Suppressor macrophage treated with lipopolysaccharide for 4 hours (primary cell): ENCODE measurements at regions not wholly inside any gene's neighbourhood (a gene's known extent, or its start where the extent isn't known, plus 50 kb on each side); places are given as distances from the start of the nearest gene placed in this dataset.
"Not testable (repeated sequence)": the region's sequence is repeated elsewhere in the genome, so short reads cannot be mapped to it uniquely, and the experiment has no call there.

Experiments
- DNase-seq: peaks from one replicate; pipeline ENCODE4 v3.0.0-alpha.2; 2020

DNA sequence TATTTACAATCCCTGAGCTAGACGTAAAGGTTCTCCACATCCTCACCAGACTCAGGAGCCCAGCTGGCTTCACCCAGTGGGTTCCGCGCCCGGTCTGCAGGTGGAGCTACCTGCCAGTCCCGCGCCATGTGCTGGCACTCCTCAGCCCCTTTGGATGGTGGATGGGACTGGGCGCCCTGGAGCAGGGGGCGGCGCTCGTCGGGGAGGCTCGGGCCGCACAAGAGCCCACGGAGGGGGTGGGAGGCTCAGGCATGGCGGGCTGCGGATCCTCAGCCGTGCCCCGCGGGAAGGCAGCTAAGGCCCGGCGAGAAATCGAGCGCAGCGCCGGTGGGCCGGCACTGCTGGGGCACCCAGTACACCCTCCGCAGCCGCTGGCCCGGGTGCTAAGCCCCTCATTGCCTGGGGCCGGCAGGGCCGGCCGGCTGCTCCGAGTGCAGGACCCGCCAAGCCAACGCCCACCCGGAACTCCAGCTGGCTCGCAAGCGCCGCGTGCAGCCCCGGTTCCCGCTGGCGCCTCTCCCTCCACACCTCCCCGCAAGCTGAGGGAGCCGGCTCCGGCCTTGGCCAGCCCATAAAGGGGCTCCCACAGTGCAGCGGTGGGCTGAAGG, 448.3 kb downstream of the COL11A1 start:
- DNase-seq: not testable (repeated sequence)

DNA sequence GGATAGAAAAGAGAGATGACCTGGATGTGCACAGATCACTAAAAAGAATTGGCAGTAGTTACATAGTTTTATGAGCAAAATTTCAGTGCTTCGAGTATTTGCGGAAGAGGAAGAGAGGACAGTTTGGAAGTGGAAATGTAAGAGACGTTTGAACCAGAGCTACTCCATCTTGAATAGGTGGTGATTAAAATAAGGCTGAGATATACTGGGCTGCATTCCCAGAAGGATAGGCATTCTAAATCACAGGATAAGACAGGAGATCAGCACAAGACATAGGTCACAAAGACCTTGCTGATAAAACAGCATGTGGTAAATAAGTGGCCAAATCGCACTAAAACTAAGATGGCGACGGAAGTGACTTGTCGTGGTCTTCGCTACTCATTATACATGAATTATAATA, 453.3 kb downstream of the COL11A1 start:
- DNase-seq: no peak

DNA sequence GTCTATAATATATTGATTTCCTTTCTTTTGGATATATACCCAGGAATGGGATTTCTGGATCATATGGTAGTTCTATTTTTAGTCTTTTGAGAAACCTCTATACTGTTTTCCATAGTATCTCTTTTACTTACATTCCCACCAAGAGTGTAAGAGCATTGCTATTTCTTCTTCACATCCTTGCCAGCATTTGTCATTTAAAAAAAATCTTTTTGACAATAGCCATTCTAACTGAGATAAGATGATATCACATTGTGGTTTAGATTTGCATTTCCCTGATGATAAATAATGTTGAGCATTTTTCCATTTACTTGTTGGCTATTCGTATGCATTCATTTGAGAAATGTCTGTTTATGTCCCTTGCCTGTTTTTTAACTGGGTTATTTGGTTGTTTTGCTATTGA, 467.4 kb downstream of the COL11A1 start:
- no peak for DNase-seq

DNA sequence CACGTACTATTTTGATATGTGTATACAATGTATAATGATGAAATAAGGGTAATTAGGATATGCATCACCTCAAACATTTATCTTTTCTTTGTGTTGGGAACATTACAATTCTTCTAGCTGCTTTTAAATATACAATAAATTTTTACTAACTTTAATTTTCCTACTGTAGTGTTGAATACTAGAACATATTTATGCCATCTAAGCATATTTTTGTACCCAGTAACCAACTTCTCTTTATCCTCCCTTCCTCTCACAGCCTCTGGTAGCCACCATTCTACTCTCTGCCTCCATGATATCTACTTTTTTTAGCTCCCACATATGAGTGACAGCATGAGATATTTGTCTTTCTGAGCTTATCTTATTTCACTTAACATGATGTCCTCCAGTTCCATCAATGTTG, 468.0 kb downstream of the COL11A1 start:
- DNase-seq: no peak

DNA sequence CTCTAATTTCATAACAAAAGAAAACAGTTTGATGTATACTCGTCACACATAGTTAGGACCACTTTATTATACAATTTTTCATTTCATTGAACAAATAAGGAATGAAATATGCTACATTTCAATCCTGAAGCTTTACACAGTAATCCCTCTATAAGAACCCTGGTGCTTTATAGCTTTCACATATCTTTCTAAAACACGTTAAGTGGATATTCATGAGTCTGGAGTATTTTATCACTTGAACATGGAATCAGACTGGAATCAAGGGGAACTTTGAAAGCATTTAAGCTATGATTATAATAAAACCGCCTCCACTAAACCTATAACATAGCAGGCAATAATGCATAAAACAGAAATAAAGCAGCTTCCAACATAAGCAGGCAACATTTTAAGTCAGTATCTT, 476.6 kb downstream of the COL11A1 start:
- no peak for DNase-seq

DNA sequence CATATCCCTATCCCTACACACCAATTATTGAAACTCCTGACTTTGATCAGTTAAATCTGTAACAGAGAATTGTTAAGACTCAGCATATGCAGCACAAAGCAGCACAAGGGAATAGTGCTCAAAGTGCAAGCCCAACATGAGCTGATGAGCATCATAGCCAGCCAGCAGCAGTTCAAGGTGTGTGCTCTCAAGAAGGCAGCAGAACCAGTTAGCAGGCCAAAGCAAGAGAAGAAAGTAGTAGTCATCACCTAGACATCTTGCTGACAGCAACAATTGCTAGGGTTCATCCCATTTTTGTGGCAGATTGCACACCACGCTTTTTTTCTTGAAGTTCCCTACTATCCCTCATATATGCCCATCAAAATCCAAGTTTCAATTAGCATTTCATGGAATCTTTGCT, 478.3 kb downstream of the COL11A1 start:
- DNase-seq: no peak

DNA sequence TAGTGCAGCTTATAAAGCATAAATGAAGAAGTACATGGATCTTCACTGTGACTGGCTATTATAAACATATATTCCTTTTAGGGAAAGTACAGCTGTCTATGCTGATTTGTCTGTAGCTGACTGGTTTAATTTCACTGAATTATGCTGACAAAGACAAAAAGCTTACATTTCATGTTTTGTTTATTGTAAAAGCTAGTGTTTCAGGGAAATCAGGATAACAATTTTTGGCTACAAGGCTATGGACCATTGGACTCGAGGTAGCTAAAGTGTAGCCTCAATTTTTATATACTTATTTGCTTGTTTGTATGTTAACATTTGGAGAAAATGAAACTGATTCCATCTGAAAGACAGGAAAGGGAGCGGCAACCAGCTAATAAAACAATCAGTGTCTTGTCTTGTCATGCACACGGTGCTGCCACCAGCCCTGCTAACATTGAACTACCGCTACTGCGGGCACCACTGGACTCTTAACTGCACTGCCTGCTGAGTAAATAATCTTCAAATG, 480.2 kb downstream of the COL11A1 start:
- DNase-seq: no peak

DNA sequence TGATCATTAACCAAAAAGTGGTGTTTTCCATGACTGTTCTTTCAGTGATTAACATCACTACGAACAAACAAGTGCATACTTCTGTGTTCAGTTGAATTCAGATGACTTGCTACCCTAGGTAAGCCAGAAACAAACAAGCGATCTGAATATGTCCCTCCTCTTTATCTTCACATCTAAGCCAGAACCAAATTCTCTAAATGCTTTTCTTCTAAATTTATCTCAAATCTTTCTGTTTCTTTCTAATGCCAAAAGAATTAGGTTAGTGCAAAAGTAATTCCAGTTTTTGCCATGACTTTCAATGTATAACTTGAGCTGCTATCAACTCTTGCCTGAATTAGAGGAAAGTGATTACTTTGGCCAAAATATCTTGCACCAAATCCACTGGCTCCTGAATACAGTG, 481.2 kb downstream of the COL11A1 start:
- no peak for DNase-seq

DNA sequence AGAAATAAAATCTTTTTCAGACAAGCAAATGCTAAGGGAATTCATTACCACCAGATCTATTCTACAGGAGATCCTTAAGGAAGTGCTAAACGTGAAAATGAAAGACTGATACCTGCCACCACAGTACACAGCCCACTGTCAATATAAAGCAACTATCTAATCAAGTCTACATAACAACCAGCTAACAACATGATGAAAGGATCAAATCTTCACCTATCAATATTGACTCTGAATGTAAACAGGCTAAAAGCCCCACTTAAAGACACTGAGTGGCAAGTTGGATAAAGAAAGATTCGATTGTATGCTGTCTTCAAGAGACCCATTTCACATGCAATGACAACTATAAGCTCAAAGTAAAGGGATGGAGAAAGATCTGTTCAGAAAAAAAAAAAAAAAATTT, 492.4 kb downstream of the COL11A1 start:
- no peak for DNase-seq

DNA sequence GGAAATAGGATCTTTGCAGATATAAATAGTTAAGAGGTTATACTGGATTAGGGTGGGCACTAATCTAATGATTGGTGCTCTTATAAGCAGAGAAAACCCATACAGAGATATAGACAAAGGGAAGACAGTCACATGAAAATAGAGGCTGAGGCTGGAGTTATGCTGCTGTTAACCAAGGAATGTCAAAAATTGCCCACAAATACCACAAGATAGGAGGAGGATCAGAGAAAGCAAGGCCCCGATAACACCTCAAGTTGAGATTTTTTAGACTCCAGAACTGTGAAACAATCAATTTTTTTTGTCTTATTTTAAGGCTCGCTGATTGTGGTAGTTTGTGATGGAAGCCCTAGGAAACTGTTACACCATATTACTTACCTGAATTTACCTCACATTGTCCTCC, 513.2 kb downstream of the COL11A1 start:
- DNase-seq: no peak

DNA sequence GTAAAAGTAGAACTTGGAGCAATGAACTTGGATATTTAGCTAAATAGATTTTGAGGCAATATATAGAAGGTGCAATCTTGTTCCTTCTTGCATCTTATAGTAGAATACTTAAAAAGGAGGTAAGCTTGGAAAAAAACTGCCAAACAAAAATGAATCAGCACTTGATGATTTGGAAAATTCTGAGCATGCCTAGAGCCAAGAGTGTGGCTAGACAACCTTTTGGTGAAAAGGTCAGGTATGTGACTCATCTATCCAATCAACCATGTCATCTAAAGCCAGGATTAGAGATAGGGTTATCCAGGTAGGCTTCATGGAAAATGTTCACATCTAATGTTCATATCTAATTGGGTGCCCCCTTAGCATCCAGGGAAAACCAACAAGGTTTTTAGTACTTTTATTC, 515.0 kb downstream of the COL11A1 start:
- DNase-seq: no peak

DNA sequence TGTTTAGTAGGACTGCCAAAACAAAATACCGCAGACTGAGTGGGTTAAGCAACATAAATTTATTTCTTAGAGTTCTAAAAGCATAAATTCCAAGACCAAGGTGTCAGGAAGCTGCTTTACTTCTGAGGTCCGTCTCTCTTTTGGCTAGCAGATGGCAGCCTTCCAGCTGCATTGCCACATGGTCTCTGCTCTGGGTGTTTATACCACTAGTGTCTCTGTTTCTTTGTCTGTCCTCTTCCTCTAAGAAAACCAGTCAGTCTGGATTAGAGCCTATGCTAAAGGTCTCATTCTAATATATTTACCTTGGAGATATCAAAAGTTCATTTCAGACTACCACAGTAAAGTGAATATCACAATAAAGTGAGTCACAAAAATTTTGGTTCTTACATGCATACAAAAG, 519.8 kb downstream of the COL11A1 start:
- no peak for DNase-seq

DNA sequence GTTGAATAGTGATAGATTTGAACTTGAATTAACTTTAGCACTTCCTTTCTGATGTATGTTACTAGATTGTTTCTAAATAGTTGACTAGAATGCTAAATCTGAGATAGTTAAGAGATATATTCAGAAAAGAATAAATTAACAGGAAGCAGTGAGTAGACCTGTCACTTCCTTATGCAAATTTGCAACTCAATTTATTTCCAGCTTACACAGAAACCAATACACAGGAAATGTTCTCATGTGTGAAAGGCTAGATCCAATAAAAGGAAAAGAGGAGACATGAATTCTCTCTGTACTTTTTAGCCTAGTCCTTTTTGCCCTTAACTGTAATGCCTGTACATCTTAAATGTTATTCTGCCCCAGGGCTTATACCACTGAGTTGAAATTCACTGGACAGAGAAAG, 522.3 kb downstream of the COL11A1 start:
- no peak for DNase-seq

DNA sequence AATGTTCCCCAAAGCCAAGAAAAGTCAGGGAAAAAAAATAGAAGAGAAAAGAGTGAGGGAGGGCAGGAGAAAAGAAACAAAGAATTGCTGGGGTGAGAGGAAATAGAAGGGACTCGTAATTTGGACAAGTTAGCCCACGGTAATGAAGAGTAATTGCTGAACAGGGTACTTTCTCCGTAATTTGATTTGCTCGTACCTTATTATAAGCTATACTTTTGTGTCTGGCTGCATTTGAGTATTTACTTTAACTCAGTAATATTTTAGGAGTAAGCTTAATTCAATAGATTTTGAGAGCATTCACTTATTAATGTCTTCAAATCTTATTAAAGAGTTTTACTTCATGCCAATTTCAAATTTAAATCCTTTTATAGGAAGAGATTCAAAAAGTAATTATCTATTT, 527.5 kb downstream of the COL11A1 start:
- no peak for DNase-seq

DNA sequence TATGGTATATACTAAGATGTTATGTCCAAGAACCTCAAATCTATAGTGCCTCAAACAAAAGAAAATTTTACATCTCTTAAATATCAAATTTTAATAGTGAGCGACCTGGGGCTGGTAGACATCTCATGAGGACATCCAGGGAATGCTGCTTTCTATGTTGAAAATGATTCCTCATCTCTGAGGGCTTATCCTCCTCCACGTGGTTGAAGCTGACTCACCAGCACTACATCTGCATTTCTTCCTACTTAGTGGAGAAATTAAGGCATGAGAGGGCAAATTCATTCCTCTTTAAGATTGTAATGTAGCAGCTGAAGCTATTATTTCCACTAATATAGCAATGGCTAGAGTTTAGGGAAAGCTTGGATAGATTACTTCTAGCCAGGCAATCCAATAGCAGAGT, 529.5 kb downstream of the COL11A1 start:
- no peak for DNase-seq

DNA sequence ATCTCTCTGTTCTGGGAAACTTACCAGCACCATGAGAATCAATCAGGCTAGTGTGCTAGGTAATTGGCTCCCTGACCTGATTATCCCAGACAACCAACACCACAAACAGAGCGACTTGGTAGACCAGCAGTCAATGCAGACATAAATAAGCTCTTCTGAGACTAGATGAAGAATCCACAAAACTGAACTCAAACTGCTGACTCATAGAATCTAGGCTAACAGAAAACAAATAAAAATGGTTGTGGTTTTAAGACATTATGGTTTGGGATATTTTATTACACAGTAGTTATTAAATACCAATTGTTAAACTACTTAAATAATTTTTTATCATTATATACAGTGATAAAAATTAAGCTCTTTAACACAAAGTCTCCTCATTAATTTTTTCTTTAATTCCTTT, 535.7 kb downstream of the COL11A1 start:
- no peak for DNase-seq

DNA sequence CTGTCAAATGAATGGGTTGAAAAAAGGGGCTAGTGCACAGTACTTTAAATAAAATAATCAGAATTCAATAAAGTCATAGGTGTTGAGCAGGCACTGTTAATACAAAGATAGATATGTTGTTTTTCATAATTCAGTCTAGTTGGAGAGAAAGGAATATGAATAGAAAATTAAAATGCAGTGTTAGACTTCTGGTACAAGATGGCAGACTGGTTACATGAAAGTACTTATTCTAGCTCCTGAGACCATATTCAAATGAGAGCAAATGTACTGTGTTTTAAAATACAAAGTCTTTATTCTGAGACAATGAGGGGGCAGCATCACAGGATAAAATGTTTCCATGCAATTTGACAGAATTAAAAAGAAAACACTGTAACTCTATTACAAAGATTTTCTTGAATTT, 542.1 kb downstream of the COL11A1 start:
- no peak for DNase-seq

DNA sequence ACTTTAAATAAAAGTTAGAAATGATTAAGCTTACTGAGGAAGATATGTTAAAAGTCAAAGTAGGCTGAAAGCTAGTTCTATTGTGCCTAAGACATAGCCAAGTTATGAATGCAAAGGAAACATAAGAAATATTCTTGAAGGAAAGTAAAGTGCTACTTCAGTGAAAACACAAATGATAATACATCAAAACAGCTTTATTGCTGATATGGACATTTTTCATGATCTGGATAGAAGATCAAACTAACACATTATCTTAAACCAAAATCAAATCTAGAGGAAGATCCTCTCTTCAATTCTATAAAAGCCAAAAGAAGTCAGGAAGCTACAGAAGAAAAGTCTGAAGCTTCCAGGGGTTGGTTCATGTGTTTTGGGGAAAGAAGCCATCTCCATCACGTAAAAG, 545.9 kb downstream of the COL11A1 start:
- no peak for DNase-seq

DNA sequence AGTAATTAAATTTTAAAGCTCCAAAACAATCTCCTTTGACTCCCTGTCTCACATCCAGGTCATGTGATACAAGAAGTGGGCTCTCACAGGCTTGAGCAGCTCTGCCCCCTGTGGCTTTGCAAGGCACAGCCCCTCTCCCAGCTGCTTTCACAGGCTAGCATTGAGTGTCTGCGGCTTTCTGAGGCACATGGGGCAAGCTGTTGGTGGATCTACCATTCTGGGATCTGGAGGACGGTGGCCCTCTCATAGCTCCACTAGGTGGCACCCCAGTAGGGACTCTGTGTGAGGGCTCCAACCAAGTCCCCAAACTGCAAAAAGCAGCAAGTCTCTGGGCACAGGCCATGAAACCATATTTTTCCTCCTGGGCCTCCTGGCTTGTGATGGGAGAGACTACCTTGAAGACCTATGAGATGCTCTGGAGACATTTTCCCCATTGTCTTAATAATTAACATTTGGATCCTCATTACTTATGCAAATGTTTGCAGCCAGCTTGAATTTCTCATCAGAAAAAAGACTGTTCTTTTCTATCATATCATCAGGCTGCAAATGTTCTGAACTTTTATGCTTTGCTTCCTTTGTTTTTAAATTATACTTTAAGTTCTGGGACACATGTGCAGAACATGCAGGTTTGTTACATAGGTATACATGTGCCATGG, 554.1 kb upstream of the OLFM3 start:
- no peak for DNase-seq

DNA sequence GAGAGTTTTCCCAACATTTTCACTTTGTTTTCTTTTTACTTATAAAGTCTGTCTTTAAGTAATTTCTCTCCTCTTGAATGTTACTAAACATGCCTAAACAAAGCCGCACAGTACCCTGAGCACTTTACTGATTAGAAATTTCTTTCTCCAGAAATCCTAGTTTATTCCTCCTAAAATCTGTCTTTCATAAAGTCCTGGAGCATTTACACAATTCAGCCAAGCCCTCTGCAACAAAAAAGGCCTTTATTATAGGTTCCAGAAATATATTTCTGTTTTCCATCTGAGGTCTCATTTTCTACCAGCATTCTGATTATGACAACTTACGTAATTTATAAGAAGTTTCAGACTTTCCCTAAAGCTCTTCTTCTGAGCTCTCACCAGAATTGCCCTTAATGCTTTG, 549.5 kb upstream of the OLFM3 start:
- no peak for DNase-seq

DNA sequence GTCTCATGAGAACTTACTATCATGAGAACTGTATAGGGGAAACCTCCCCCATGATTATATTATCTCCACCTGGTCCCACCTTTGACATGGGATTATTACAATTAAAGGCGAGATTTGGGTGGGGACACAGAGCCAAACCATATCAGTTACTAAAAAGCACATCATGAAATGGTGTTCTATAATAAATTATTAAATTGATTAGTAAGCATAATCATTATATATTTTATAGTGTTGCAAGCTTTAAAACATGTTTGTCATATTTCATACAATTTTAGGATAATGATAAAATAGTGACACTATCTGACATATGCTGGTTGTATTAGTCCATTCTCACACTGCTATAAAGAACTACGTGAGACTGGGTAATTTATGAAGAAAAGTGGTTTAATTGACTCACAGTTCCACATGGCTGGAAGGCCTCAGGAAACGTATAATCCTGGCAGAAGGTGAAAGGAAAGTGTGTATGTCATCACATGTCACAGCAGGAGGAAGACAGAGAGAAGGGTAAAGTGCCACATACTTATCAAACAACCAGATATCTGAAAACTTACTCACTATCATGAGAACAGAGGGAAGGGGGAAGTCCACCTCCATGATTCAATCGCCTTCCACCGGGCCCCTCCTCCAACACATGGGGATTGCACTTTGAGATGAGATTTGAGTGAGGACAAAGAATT, 539.2 kb upstream of the OLFM3 start:
- no peak for DNase-seq

DNA sequence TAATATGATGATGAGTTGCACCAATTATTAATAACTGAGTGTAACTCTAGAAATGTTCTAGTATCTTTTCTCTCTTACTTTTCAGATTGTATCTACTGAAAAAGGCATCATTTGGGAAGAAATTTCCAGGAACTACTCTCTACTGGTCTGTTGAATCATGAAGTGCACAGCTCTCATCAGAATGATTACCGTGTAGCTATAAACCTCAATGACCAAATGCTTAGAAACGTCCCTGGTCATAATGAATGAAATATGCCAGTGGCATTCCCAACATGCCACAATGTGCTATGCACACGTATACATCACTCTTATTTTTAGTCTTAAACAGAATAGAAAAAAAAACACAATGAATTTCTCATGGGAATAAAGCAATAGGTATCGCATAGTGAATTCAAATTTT, 534.3 kb upstream of the OLFM3 start:
- no peak for DNase-seq

DNA sequence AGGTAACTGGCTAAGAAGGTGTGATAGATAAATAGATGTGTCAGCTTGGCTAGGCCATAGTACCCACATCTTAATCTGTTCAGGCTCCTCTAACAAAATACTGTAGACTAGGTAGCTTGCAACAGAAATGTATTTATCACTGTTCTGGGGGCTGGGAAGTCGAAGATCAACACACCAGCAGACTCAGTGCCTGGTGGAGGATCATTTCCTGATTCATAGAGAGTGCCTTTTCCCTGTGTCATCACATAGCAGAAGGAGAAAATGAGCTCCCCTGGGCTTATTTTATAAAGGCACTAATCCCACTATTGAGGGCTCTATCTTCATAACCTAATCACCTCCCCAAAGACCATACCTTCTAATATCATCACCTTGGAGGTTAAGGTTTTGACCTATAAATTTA, 532.7 kb upstream of the OLFM3 start:
- DNase-seq: no peak

DNA sequence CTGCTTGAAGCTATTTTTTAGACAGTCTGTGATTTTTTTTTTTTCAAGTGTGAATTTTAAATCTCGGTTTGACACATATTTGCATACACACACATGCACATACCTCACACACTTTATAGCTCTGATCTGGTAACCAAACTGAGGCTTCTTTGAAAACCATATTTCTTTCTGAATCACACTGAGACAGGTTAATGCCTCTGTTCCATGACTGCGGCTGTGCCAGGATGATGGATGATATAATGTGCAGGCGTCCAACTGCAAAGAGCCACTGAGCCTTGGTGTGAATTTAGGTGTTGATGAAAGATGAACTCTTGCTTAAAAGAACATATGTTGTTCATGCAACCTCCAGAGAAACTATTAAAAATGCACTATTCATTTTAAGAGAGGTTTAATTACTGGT, 504.0 kb upstream of the OLFM3 start:
- no peak for DNase-seq

DNA sequence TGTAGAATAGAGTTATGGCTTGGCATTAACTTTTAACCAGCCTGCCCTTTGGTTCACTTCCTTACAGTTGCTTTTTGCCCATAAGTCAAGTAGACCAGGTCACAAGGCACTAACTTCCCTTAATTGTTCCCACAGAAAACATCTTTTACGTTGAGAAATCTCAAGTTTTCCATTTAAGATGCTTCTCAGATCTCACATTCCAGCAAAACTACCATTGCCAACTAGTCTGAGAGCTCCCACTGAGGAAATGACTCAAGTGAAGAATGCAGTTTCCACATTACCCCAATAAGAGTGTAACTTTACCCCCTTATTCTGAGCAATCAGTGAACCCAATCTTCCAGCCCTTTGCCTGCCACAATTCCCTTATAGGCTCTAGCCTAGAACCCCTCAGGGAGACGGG, 502.2 kb upstream of the OLFM3 start:
- no peak for DNase-seq
